ENCODE measurements at regions not wholly inside any gene's neighbourhood (a gene's known extent, or its start where the extent isn't known, plus 50 kb on each side); places are given as distances from the start of the nearest gene placed in this dataset.
"Not testable (repeated sequence)": the region's sequence is repeated elsewhere in the genome, so short reads cannot be mapped to it uniquely, and the experiment has no call there.

GRCh38 chr15:26259581-26259980 is 396.5 kb upstream of the ATP10A start:
- H3K4me3 ChIP-seq (ENCODE audit: low read depth, low read length), result no peak overlapping the region
- no peak for TF ChIP-seq CTCF (IDR thresholded peaks at IDR 0.05; ENCODE audit: insufficient read depth, low read depth, low read length)
- no peak for DNase-seq (ENCODE audit: low read depth)

GRCh38 chr15:26244782-26245181 is 381.7 kb upstream of the ATP10A start:
- not testable (repeated sequence) for DNase-seq (ENCODE audit: low read depth); H3K4me3 ChIP-seq (ENCODE audit: low read depth, low read length)

- TF ChIP-seq CTCF (IDR thresholded peaks at IDR 0.05; ENCODE audit: insufficient read depth, low read depth, low read length), result no peak
- DNase-seq (ENCODE audit: low read depth), result no peak
- no peak overlapping the region for H3K4me3 ChIP-seq (ENCODE audit: low read depth, low read length)
Observed at GRCh38 chr15:26243382-26243781, 380.3 kb upstream of the ATP10A start.

- no peak for DNase-seq (ENCODE audit: low read depth)
- no peak for TF ChIP-seq CTCF (IDR thresholded peaks at IDR 0.05; ENCODE audit: insufficient read depth, low read depth, low read length)
Observed at GRCh38 chr15:26242565-26243071, 379.5 kb upstream of the ATP10A start.

GRCh38 chr15:26235864-26236263 is 372.7 kb upstream of the ATP10A start:
- TF ChIP-seq CTCF (IDR thresholded peaks at IDR 0.05; ENCODE audit: insufficient read depth, low read depth, low read length), result no peak
- no peak for DNase-seq (ENCODE audit: low read depth)

More at GRCh38 chr15:26242565-26243071, 379.5 kb upstream of the ATP10A start:
- no peak overlapping the region for H3K4me3 ChIP-seq (ENCODE audit: low read depth, low read length)

GRCh38 chr15:26234976-26235767 is 372.0 kb upstream of the ATP10A start:
- TF ChIP-seq CTCF (IDR thresholded peaks at IDR 0.05; ENCODE audit: insufficient read depth, low read depth, low read length), result no peak
- H3K4me3 ChIP-seq (ENCODE audit: low read depth, low read length), result no peak overlapping the region
- DNase-seq (ENCODE audit: low read depth), result no peak

More at GRCh38 chr15:26235864-26236263, 372.7 kb upstream of the ATP10A start:
- H3K4me3 ChIP-seq (ENCODE audit: low read depth, low read length), result no peak overlapping the region

- DNase-seq (ENCODE audit: low read depth), result no peak
- TF ChIP-seq CTCF (IDR thresholded peaks at IDR 0.05; ENCODE audit: insufficient read depth, low read depth, low read length), result no peak
- no peak overlapping the region for H3K4me3 ChIP-seq (ENCODE audit: low read depth, low read length)
Observed at GRCh38 chr15:26232691-26233090, 369.6 kb upstream of the ATP10A start.

Measured in fibroblast of villous mesenchyme (primary cell).